OCI-LY3 (cell line): ENCODE measurements at regions not wholly inside any gene's neighbourhood (a gene's known extent, or its start where the extent isn't known, plus 50 kb on each side); places are given as distances from the start of the nearest gene placed in this dataset.

Experiments used
- EZH2phosphoT487 ChIP-seq: fragments of 200-600 bp; shearing (Covaris generic); IDR thresholded peaks from 2 replicates; pipeline ENCODE4 v1.6.1; 2018; ENCODE audit warnings: antibody characterized with exemption, mixed run types, low read depth
- TF ChIP-seq, protein P1 (sequence below): fragments of 200-600, 300-600 bp; sonication (generic); IDR thresholded peaks from 2 replicates; pipeline ENCODE4 v1.5.1; 2014; ENCODE audit warnings: antibody characterized with exemption, low read length, low read depth

- TF ChIP-seq, protein P1, sequence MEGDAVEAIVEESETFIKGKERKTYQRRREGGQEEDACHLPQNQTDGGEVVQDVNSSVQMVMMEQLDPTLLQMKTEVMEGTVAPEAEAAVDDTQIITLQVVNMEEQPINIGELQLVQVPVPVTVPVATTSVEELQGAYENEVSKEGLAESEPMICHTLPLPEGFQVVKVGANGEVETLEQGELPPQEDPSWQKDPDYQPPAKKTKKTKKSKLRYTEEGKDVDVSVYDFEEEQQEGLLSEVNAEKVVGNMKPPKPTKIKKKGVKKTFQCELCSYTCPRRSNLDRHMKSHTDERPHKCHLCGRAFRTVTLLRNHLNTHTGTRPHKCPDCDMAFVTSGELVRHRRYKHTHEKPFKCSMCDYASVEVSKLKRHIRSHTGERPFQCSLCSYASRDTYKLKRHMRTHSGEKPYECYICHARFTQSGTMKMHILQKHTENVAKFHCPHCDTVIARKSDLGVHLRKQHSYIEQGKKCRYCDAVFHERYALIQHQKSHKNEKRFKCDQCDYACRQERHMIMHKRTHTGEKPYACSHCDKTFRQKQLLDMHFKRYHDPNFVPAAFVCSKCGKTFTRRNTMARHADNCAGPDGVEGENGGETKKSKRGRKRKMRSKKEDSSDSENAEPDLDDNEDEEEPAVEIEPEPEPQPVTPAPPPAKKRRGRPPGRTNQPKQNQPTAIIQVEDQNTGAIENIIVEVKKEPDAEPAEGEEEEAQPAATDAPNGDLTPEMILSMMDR = no peak
- TF ChIP-seq EZH2phosphoT487 = no peak
Observed at GRCh38 chr7:81267508-81267907, 348.7 kb upstream of the SEMA3C start.
